ENCODE measurements at regions not wholly inside any gene's neighbourhood (a gene's known extent, or its start where the extent isn't known, plus 50 kb on each side); places are given as distances from the start of the nearest gene placed in this dataset.

DNA sequence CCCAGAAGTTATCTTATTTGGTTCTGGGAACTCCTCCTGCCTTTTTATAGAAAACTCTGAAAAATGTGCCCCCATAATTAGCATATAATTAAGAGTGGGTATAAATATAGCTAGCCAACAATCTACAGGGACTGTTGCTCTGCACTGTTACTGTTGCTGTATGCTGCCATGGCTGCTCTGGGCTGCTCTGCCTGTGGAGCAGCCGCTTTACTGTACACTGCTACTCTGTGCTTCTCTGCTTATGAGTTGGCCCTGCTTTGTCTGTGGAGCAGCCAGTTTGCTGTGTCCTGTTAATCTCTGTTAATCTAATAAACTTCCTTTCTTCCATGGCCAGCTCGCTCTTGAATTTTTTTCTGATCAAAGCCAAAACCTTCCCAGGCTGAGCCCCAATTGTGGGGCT lies 2244.0 kb upstream of the ACO1 start:
- DNase-seq = no peak
- no peak for TF ChIP-seq GATA1 (IDR thresholded peaks at IDR 0.05; ENCODE audit: low read depth, low read length)
- no peak for TF ChIP-seq POLR2A (IDR thresholded peaks at IDR 0.05; ENCODE audit: low read length)

DNA sequence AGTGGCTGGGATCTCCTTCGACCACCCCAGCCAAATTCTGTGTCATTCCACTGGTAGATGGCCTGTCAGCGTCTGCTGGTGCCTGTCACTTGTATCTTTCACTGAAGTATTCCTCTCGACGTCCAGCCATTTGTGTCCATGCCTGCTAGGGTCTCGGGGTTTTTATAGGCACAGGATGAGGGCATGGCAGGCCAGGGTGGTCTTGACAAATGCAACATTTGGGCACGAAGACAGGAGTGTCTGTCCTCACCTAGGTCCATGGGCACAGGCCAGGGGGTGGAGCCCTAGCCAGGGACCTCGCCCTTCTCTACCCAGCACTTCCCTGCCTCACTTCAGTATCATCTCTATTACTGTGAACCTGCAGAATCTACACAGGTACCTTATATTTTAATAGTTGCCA lies 2223.9 kb upstream of the ACO1 start:
- no peak for TF ChIP-seq POLR2A (IDR thresholded peaks at IDR 0.05; ENCODE audit: low read length)
- no peak for TF ChIP-seq GATA1 (IDR thresholded peaks at IDR 0.05; ENCODE audit: low read depth, low read length)
- no peak for DNase-seq

DNA sequence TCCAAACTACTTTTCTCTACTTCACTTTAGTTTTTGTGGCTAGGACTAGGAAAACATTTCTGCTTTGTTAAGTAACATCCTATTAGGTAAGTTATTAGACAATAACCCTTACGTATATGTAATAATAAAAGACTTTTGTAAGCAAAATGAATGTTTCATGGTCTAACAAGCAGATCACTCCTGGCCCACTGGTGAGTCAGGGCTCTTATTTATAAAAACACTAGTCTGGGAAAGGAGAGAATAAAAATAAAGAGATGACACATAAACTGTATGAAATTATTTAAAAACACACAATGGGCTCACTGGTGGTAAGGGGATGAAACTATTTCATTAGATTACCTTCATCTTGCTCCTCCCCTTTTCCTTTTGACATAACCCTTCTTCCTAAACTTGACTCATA lies 2212.2 kb upstream of the ACO1 start:
- no peak for DNase-seq
- TF ChIP-seq GATA1 (IDR thresholded peaks at IDR 0.05; ENCODE audit: low read depth, low read length) (no peak), POLR2A (IDR thresholded peaks at IDR 0.05; ENCODE audit: low read length) (no peak)

DNA sequence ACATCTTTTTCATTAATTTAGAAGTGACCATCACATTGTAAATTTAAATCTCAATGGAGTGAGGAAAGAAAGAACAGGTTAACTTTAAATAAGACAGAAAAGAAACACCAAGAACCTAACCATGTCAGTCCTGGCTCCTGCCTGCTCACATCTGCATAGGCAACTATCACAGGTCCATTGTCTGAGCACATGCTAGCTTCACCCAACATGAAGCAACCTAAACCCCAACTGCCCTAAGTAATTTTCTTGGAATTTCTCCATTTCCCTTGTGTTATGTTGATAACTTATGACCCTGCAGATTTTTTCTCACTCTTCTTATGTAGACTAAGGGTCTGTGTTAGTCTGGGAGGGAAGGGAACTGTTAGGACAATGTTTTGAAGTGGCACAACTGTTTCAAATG lies 2205.8 kb upstream of the ACO1 start:
- DNase-seq = no peak
- TF ChIP-seq POLR2A (IDR thresholded peaks at IDR 0.05; ENCODE audit: low read length) (no peak), GATA1 (IDR thresholded peaks at IDR 0.05; ENCODE audit: low read depth, low read length) (no peak)

DNA sequence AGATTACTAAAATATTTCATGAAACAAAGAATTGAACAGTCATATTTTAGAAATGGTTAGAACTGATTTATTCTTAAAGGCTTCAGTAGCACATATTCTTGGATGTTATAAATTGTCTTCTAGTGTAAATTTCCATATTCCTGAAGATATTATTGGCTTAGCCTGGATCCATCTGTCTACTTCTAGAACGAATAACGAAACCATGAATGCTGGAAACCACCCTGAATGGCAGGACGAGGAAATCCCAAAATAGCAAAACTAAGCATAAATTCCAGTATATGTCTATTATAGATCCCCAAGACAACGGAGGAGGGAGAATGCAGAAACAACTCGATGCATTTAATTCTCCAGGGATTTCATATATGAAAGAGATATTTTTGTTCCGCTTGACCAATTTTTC lies 2191.0 kb upstream of the ACO1 start:
- TF ChIP-seq GATA1 (IDR thresholded peaks at IDR 0.05; ENCODE audit: low read depth, low read length) = no peak
- no peak for TF ChIP-seq POLR2A (IDR thresholded peaks at IDR 0.05; ENCODE audit: low read length)

DNA sequence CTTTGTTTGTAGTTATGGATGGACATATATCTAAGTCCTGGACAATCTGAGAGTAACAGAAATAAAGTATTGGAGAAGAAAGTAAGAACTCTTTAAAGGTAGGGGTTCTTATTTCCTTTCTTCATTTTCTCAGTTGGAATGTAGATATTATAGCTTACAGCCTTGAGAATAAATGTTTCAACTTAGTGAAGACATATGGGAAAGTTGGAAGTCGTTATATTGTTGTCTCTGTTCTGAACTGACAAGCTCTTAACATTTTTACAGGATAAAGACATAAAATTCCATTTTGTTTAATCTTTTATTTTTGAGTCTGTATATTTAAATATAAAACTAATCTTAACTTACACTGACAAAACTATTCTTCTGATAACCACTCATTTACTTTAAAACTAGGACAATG lies 2187.5 kb upstream of the ACO1 start:
- TF ChIP-seq POLR2A (IDR thresholded peaks at IDR 0.05; ENCODE audit: low read length) = no peak
- no peak for TF ChIP-seq GATA1 (IDR thresholded peaks at IDR 0.05; ENCODE audit: low read depth, low read length)
- no peak for DNase-seq

More for the DNA sequence above, 2191.0 kb upstream of the ACO1 start:
- DNase-seq = no peak

DNA sequence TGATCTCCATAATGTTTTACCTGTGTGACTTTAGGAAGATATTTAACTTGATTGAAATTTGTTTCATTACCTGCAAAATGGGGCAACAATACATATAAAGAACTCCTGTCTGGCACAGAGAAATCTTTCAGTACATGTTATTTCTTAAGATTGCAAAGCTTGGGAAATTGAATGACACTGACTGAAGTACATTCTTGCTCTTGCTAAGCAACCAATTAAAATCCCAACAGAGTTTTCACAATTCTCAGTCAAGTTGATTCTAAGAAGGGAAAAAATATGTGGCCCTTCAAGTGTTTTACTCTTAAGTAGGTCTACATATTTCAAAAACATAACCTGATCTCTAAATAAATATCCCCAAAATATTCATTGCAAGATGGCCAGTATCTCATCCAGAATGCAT lies 2187.0 kb upstream of the ACO1 start:
- no peak for DNase-seq
- no peak for TF ChIP-seq POLR2A (IDR thresholded peaks at IDR 0.05; ENCODE audit: low read length)
- TF ChIP-seq GATA1 (IDR thresholded peaks at IDR 0.05; ENCODE audit: low read depth, low read length) = no peak

DNA sequence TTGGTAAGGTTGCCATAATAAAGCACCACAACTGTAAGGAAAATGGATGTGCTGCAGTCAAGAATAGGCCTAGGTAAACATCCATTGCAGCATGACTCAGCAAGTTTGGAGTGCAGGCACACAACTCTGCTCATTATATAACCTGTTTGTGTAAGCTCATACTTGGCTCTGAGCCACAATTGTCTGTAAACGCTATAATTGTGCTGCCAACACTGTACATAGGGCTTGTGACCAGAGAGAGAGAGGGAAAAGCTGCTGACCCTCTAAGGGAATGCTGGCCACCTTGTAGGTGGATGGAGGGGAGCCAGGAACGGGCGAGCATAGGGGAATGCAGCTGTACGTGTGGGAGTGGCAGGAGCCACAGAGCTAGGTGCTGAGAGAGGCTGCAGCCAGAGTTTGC lies 2186.5 kb upstream of the ACO1 start:
- TF ChIP-seq GATA1 (IDR thresholded peaks at IDR 0.05; ENCODE audit: low read depth, low read length) = no peak
- no peak for TF ChIP-seq POLR2A (IDR thresholded peaks at IDR 0.05; ENCODE audit: low read length)
- peak; percentile 17 to 38 for DNase-seq

DNA sequence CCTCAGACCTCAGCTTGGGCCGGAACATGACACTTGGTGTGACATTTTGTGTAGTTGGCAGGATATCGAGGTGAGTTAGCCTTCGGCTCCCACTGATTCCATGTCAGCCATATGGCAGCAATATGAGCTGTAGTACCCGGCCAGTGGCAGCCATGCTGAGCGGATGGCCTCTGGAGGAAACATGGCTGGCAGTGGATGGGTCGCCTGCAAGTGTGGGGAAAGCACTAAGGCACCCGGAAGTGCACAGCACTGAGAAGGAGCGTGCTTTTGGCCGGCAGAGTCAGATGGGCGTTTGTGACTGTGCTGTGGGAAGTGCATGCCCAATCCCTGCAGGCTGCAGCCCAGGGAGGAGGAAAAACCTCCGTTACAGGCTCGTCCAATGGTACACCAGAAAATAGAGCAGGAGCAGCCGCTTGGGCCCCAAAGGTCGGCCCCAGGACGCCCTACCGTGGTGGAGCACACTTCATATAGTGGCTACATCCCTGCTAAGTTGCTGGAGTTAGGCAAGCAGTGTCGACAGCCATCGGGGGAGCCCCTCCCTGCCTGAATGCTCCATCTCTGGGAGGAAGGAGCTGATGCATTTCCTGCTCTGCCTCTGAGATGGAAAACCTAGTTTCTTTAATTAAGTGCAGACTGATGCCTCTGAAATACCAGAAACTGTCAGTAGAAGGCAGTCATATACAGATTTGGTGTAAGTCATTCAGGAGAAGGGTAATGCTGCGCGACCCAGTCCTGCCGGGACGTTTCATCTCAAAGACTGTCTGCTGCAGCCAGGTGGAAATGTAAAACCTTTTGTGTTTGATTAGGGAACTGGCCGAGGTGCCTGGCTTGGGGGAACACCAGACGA lies 2185.8 kb upstream of the ACO1 start:
- TF ChIP-seq POLR2A (IDR thresholded peaks at IDR 0.05; ENCODE audit: low read length) (no peak), GATA1 (IDR thresholded peaks at IDR 0.05; ENCODE audit: low read depth, low read length) (no peak)
- no peak for DNase-seq

DNA sequence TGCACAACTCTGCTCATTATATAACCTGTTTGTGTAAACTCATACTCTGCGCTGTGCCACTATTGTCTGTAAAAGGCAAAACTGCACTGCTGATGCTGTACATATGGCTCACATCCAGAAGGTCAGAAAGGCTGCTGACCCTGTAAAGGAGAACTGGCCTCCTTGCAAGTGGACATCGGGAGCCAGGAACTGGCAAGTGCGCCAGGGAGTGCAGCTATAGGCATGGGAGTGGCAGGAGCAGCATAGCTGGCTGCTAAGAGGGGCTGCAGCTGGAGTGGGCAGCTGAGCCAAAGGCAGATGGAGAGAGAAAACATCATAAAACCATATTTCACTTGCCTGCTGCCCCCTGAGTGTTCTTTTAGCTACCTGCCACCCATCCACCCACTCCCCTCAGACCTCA lies 2183.4 kb upstream of the ACO1 start:
- no peak for TF ChIP-seq GATA1 (IDR thresholded peaks at IDR 0.05; ENCODE audit: low read depth, low read length)
- no peak for TF ChIP-seq POLR2A (IDR thresholded peaks at IDR 0.05; ENCODE audit: low read length)
- no peak for DNase-seq

DNA sequence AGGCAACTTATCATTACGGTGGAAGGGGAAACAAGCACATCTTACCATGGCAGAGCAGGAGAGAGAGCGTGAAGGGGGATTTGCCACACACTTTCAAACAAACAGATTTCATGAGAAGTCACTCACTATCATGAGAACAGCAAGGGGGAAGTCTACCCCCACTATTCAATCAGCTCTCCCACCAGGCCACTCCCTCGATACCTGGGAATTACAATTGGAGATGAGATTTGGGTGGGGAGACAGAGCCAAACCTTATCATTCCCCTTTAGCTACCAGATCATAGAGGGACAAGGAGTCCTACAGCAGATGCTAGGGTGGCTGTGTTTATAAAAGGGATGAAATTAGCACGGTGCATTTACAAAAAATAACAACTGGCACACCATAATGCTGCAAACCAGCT lies 2149.4 kb upstream of the ACO1 start:
- no peak for DNase-seq
- TF ChIP-seq GATA1 (IDR thresholded peaks at IDR 0.05; ENCODE audit: low read depth, low read length) = no peak
- TF ChIP-seq POLR2A (IDR thresholded peaks at IDR 0.05; ENCODE audit: low read length) = no peak

DNA sequence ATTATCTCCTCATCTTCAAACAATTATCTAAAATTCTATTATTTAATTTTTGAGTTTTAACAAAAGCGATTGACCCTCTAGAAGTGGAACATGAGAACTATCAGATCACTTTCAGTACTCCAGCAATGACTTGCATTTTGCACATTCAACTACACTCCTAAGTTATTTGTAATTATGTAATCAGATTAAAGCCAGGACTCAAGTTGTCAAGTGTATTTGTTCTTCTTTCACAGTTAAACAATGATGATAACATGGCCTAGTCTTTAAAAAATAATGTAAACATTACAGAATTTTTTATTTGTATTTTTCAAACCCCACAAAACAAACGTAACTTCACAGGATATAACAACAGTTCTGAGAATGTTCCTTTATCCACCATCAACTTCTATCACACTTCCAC lies 2148.9 kb upstream of the ACO1 start:
- TF ChIP-seq GATA1 (IDR thresholded peaks at IDR 0.05; ENCODE audit: low read depth, low read length) (no peak), POLR2A (IDR thresholded peaks at IDR 0.05; ENCODE audit: low read length) (no peak)

DNA sequence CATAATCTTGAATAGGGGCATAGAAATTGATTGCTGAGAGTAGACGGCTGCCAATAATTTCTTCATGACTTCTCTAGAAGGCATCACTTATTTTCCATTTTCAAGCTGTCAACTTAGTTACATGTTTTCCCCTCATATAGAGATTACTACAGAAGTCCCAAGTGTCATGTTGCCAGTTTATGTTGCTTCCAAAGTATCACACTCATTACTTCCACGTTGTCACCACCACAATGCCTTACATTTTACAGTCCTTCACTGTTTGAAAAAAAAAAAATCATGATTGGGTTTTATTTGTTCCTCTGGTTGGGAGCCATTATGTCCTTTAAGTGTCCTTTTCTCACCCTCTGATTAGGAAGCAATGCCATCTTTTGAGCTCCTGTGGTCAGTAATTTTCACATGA lies 2144.6 kb upstream of the ACO1 start:
- no peak for DNase-seq
- TF ChIP-seq GATA1 (IDR thresholded peaks at IDR 0.05; ENCODE audit: low read depth, low read length) (no peak), POLR2A (IDR thresholded peaks at IDR 0.05; ENCODE audit: low read length) (no peak)

More for the DNA sequence above, 2148.9 kb upstream of the ACO1 start:
- no peak for DNase-seq

DNA sequence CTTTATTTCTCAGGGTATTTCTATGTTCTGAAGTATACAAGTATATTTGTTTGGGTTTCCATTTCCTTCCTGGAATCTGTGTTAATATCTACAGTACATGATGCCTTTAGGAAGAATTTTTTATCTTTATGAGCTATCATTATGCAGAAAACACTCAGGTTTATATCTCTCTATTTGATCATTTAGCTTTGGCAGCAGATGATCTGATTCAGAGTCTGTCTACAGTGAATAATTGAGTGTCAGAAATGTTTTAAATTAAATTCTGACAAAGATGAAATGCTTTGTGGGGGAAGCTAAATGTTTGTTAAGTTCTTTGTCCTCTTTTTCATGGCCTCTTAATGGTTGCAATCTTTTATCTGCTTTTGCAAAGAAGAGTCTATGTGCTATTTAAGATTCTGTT lies 2141.0 kb upstream of the ACO1 start:
- TF ChIP-seq POLR2A (IDR thresholded peaks at IDR 0.05; ENCODE audit: low read length) (no peak), GATA1 (IDR thresholded peaks at IDR 0.05; ENCODE audit: low read depth, low read length) (no peak)
- DNase-seq = no peak

DNA sequence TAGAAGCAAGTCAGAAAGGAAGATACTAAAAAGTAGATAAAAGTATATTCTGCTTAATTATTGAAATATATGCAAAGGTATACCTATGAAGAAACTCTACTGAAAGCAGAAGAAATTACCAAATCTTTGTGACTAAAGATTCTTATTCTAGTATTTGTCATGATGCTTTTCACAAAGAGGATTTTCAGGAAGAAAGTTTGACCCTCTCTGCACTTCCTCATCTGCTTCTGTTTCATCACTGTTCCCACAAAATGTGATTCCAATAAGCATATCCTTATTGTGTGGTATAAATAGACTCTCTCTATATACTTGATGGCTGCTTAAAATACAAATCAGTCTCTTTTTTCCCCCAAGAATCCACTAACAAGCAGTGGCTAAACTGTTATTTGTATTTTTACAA lies 2139.6 kb upstream of the ACO1 start:
- DNase-seq = no peak
- TF ChIP-seq GATA1 (IDR thresholded peaks at IDR 0.05; ENCODE audit: low read depth, low read length) (no peak), POLR2A (IDR thresholded peaks at IDR 0.05; ENCODE audit: low read length) (no peak)

Measured in erythroblast (primary cell).